ENCODE measurements at regions not wholly inside any gene's neighbourhood (a gene's known extent, or its start where the extent isn't known, plus 50 kb on each side); places are given as distances from the start of the nearest gene placed in this dataset.

DNA sequence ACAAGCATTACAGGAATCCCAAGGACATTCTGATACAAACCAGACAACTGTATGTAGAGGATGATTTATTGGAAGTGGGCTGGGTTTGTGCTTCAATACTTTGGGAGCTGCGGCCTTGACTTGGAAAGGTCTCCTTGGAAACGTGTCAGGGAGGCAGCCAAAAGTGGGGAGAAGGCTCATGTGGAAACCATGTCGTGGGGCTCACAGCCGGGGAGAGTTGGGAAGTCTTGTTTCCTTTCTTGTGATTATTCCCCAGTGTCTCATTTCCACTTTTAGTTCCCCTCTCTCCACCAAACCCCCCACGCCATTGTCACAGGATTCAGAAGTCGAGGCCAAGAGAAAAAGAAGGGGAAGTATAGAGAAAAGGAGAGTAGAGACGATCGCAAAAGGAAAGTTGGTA is 53.9 kb upstream of the SFMBT2 start:
- TF ChIP-seq, protein P1, sequence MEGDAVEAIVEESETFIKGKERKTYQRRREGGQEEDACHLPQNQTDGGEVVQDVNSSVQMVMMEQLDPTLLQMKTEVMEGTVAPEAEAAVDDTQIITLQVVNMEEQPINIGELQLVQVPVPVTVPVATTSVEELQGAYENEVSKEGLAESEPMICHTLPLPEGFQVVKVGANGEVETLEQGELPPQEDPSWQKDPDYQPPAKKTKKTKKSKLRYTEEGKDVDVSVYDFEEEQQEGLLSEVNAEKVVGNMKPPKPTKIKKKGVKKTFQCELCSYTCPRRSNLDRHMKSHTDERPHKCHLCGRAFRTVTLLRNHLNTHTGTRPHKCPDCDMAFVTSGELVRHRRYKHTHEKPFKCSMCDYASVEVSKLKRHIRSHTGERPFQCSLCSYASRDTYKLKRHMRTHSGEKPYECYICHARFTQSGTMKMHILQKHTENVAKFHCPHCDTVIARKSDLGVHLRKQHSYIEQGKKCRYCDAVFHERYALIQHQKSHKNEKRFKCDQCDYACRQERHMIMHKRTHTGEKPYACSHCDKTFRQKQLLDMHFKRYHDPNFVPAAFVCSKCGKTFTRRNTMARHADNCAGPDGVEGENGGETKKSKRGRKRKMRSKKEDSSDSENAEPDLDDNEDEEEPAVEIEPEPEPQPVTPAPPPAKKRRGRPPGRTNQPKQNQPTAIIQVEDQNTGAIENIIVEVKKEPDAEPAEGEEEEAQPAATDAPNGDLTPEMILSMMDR (conservative IDR thresholded peaks at IDR 0.05 in 1 of 2, IDR thresholded peaks at IDR 0.05 in 1 of 2; ENCODE audit: low read depth in 1 of 2, low read length in 2 of 2), result no peak
- TF ChIP-seq EZH2 (IDR thresholded peaks at IDR 0.05; ENCODE audit: low read length, missing control alignments), result no peak

Measured in fibroblast of lung (primary cell).